ENCODE measurements at regions not wholly inside any gene's neighbourhood (a gene's known extent, or its start where the extent isn't known, plus 50 kb on each side); places are given as distances from the start of the nearest gene placed in this dataset.
"Not testable (repeated sequence)": the region's sequence is repeated elsewhere in the genome, so short reads cannot be mapped to it uniquely, and the experiment has no call there.

- 17 to 71% methylated on average over 1 of the region's 1 CpG for WGBS, 2 donors (ENCODE audit: low coverage in 1 of 2)
- H3K36me3 ChIP-seq = no peaks in the 10 kb centered on the region
- no peak for ATAC-seq
Measured at GRCh38 chr3:161695811-161696210, 199.2 kb downstream of the OTOL1 start.

GRCh38 chr3:161700998-161701397 is 204.4 kb downstream of the OTOL1 start:
- ATAC-seq = no peak
- Histone ChIP-seq H3K36me3 (no peaks in the 10 kb centered on the region), H3K27ac (no peak overlapping the region), H3K27me3 (no peaks in the 10 kb centered on the region), H3K4me1 (no peaks in the 10 kb centered on the region), H3K4me3 (no peak overlapping the region), H3K9me3 (no peaks in the 10 kb centered on the region)
- no peak for TF ChIP-seq EP300 (IDR thresholded peaks at IDR 0.05)
- no peak for TF ChIP-seq CTCF (IDR thresholded peaks at IDR 0.05)
- TF ChIP-seq POLR2A (IDR thresholded peaks at IDR 0.05) = no peak
- no peak for TF ChIP-seq POLR2AphosphoS5 (IDR thresholded peaks at IDR 0.05)
- 100% methylated on average over 1 of the region's 2 CpGs; no CpG with 5 or more reads in 1 of the 2 donors for WGBS, 2 donors (ENCODE audit: low coverage in 1 of 2)

More at GRCh38 chr3:161695811-161696210, 199.2 kb downstream of the OTOL1 start:
- Histone ChIP-seq H3K9me3 (no peaks in the 10 kb centered on the region), H3K27ac (no peak overlapping the region), H3K27me3 (no peaks in the 10 kb centered on the region), H3K4me1 (no peaks in the 10 kb centered on the region), H3K4me3 (no peak overlapping the region)
- TF ChIP-seq POLR2AphosphoS5 (IDR thresholded peaks at IDR 0.05) (no peak), EP300 (IDR thresholded peaks at IDR 0.05) (no peak), CTCF (IDR thresholded peaks at IDR 0.05) (no peak), POLR2A (IDR thresholded peaks at IDR 0.05) (no peak)

GRCh38 chr3:161707253-161707652 is 210.6 kb downstream of the OTOL1 start:
- H3K4me3 ChIP-seq, H3K4me1 ChIP-seq, H3K9me3 ChIP-seq, H3K27ac ChIP-seq, ATAC-seq, H3K27me3 ChIP-seq, H3K36me3 ChIP-seq: not testable (repeated sequence)
- WGBS, 2 donors (ENCODE audit: low coverage in 1 of 2) = no CpG with 5 or more reads among the region's 5 CpGs

- no peak for ATAC-seq
- H3K27ac ChIP-seq = no peak overlapping the region
- no peak overlapping the region for H3K4me3 ChIP-seq
- no peaks in the 10 kb centered on the region for H3K36me3 ChIP-seq
- H3K9me3 ChIP-seq = no peaks in the 10 kb centered on the region
- no peak for TF ChIP-seq POLR2AphosphoS5 (IDR thresholded peaks at IDR 0.05)
- no peak for TF ChIP-seq CTCF (IDR thresholded peaks at IDR 0.05)
- no peaks in the 10 kb centered on the region for H3K27me3 ChIP-seq
- H3K4me1 ChIP-seq = no peaks in the 10 kb centered on the region
Measured at GRCh38 chr3:161713731-161714130, 217.1 kb downstream of the OTOL1 start.

GRCh38 chr3:161731968-161732367 is 235.4 kb downstream of the OTOL1 start:
- TF ChIP-seq POLR2AphosphoS5 (IDR thresholded peaks at IDR 0.05) (no peak), CTCF (IDR thresholded peaks at IDR 0.05) (no peak), POLR2A (IDR thresholded peaks at IDR 0.05) (no peak)
- Histone ChIP-seq H3K4me3 (no peak overlapping the region), H3K27ac (no peak overlapping the region), H3K27me3 (no peaks in the 10 kb centered on the region), H3K36me3 (no peaks in the 10 kb centered on the region), H3K4me1 (no peaks in the 10 kb centered on the region), H3K9me3 (no peaks in the 10 kb centered on the region)
- 70 to 100% methylated on average over 2 of the region's 2 CpGs for WGBS, 2 donors (ENCODE audit: low coverage in 1 of 2)
- ATAC-seq = no peak

- no peaks in the 10 kb centered on the region for H3K9me3 ChIP-seq
- TF ChIP-seq EP300 (IDR thresholded peaks at IDR 0.05) (no peak), POLR2AphosphoS5 (IDR thresholded peaks at IDR 0.05) (no peak), POLR2A (IDR thresholded peaks at IDR 0.05) (no peak), CTCF (IDR thresholded peaks at IDR 0.05) (no peak)
- no peak overlapping the region for H3K4me3 ChIP-seq
- no peak for ATAC-seq
- H3K27ac ChIP-seq = no peak overlapping the region
- H3K36me3 ChIP-seq = no peaks in the 10 kb centered on the region
- H3K27me3 ChIP-seq = no peaks in the 10 kb centered on the region
- no peaks in the 10 kb centered on the region for H3K4me1 ChIP-seq
Measured at GRCh38 chr3:161737171-161737570, 240.6 kb downstream of the OTOL1 start.

Measured in gastroesophageal sphincter (tissue), 4 donors.